HG02943 (cell line): ENCODE measurements at regions not wholly inside any gene's neighbourhood (a gene's known extent, or its start where the extent isn't known, plus 50 kb on each side); places are given as distances from the start of the nearest gene placed in this dataset.
"Not testable (repeated sequence)": the region's sequence is repeated elsewhere in the genome, so short reads cannot be mapped to it uniquely, and the experiment has no call there.

Experiments used
- ATAC-seq: cut with Tn5 transposase; IDR thresholded peaks from one replicate; pipeline ENCODE4 v1.9.1; 2021; ENCODE audit warnings: mild to moderate bottlenecking, low read depth, moderate library complexity; ENCODE audit not compliant: unreplicated experiment

DNA sequence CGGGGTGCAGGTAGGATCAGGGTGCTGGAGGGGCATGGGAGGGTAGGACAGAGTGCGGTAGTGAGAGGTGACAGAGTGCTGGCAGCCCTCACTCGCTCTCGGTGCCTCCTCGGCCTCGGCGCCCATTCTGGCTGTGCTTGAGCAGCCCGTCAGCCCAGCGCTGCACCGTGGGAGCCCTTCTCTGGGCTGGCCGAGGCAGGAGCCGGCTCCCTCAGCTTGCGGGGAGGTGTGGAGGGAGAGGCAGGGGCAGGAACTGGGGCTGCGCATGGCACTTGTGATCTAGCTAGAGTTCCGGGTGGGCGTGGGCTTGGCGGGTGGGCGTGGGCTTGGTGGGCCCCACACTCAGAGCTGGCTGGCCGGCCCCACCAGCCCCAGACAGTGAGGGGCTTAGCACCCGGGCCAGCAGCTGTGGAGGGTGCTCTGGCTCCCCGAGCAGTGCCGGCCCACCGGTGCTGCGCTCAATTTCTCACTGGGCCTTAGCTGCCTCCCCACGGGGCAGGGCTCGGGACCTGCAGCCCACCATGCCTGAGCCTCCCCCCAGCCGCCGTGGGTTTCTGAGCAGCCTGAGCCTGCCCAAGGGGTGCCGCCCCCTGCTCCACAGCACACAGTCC, 112.8 kb upstream of the DUSP22 start:
- no peak for ATAC-seq

- not testable (repeated sequence) for ATAC-seq
These were observed 112.1 kb upstream of the DUSP22 start for GRCh38 chr6:180091-180694.

GRCh38 chr6:181049-181654, 111.1 kb upstream of the DUSP22 start:
- peak; percentile 58 for ATAC-seq

- ATAC-seq = no peak
These were observed 108.6 kb upstream of the DUSP22 start for GRCh38 chr6:183668-184067.

DNA sequence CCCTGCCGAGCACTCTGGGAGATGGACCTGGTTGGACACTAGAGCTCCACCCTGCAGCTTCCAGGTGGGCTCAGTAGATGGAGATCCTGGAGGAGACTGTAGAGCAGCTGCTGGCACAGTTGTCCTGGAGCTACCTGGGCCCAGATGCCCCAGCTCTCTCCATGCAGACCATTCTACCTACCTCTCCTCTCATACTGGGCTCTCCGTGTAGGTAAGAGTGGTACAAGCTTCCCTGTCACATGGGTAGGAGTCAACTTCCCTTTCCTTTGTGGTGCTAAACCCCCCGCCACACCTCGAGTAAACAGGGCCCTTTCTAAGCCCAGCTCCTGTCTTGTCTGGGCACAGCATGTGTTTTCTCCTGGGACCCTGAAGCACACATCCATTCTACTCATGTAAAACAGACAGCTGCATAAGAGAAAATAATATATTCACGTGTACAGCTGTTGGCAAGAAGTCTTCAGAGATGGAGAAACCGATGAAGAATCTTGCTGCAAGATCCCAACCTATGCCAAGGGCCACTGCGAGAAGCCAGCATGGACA, 108.1 kb upstream of the DUSP22 start:
- no peak for ATAC-seq

- no peak for ATAC-seq
These were observed 105.8 kb upstream of the DUSP22 start for GRCh38 chr6:186340-186965.

DNA sequence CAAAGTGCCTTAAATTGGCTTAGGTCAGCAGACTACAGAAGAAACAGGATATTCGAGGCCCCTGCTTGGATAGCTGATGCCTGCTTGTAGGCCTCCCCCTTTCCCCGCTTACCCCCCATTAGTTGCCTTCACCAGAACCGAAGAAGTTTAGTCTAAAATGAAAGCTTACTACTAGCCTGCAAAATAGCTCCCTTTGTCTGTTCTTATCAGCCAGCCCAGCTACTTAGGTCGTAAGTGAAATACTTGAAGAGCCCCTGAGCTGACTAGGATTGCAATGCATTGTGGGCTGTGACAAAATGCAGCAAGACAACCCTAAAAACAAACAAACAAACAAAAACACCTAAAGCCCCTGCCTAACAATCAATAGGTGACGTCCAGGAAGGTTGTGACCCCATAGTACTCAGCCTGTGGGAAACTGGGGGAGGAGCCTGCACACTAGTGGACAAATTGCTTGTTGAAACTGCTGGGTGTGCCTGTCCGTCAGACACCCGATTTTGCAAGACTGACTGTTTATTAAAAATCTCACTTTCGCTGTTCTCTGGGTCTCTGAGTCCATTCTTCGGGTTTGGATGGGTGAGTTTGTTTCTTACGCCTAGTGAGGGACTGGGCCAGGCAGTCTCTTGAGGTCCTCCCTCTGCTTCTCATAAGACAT, 105.0 kb upstream of the DUSP22 start:
- no peak for ATAC-seq

DNA sequence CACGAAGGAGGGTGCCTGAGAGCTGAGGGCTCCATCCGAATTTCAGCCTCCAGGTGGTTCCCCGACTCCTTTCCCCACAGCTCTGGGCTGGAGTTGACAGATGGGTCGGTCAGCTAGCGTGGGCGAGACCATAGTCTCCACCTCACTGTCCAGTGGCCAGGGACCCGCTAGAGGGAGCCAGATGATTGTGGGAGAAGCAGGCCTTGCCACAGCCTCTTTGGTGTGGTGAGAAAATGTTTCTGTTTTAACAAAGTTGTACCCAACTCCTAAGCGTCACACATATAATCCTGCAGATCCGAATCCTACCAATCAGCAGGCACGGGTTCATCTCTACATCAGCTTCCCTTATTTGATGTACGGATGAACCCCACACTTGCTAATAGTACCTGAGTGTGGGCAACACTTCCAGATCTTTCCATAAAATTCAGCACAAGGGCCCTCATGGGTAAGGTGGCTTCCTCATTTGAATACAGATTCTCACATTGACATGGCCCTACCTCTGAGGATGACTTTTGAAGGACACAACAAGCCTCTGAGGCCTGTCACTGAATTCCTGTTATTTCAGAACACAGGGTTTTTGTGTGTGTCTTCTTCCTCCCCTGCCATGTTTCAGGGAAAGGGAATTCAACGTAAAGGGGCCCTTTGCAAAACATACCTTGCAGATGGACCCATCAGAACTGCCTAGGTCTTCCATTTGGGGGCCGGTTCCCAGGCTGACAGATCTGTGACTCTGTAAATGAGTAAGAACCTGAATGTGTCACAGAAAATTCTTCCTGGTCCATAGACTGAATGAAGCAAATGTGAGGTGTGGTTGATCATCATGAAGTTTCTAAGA, 103.2 kb upstream of the DUSP22 start:
- peak; percentile 66 for ATAC-seq

DNA sequence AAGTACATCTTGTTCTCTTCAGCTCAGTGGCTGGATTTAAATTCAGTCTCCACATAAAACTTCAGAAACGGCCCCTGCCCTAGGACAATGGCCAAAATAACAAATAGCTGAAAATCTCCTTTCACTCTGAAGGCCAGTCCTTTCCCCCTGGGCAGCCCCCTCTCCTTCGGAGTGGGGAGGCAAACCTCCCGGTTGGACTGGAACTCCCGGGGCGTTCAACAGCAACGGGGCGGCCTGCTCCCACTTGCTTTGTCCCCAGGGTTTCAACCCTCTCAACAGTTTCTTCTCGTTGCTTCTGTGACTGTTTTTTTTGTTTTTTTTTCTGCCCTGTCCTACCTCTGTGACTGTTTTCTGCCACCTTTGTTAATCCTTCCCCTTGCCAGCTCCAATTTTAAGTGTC, 102.6 kb upstream of the DUSP22 start:
- no peak for ATAC-seq

DNA sequence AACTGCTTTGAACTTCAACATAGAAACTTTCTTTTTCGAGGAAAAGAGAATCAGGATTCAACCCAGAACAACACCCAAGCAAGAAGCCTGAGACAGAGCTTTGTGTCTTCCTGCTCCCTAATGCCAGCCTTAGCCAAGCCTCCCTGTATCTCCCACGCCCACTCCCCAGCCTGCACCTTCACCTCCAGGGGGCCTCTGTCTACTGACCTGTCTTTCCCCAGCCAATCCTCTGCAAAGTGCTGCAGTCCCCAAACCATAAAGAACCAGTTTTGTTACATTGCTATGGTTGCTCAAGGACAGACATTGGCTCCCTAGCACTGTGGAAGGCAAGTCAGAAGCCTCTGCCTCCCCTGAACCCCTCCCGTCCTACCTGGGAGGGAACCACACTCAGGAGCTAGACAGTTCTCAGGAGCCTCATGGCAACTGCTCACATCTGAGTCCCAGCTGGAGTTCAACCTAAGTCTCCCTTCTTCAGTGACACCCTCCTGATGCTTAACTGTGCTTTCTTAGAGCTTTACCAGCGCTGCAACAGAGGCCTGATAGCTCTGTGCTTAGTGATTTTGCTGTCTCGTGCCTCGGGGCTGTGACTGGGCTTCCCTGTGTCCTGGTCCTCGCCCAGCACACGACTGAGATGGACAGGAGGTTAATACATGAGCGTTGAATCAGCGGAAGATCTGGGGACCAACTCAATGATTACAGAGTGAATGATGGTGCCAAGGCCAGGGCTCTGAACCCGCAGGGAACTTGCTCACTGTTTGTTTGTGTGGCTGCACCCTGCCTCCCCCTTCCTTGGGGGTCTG, 101.5 kb upstream of the DUSP22 start:
- ATAC-seq = no peak

DNA sequence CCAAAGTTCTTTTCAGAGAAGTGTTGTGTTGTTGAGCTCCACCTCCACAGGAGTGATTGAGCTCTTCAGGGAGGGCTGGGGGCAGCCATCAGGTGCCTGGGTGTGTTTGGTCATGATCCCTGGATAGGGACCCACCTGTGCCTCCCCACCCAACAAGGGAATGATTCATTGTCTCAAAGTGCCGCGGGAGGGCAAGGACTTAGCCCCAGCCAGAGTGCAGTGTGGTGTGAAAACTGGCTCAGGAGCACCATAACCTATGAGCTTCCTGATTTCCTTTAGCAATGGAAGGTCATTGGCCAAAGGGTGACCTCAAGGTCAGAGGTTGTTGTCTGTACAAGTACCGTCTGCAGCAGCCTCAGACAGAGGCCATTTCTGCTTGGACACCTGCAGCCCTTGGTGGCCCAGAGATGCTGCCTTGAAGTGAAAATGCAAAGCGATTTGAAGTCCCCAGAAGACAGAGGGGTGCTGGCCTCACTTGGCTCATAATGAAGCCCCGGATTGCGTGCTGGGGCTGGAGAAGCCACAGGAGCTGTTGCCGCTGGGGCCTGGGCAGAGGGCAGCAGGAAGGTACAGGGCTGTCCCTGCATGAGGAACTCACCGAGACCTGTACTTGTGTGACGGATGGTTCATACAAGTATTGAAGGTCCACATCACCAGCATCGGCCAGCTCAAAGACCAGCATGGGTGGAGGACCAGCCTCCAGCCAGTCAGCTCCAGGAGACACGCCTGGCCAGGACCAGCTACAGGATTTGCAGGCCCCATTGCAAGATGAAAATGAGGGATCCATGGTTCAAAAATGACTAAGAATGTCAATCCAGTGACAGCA, 100.6 kb upstream of the DUSP22 start:
- ATAC-seq = no peak

DNA sequence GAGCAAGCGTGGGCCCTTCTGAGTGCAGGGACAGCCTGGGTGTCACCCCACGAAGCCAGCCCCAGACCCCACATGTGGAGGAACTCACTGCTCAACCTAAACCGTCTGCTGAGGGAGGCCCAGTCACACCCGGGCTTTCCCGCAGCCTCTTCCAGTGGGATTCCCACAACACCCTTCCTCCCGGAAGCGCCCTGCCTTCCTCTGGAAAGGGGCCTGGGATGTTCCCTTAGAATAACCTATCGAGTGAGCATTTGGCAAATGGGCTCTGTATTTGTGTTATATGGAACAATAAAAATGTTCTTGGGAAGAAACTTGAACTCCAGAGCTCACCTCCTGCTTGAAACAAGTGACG, 100.0 kb upstream of the DUSP22 start:
- no peak for ATAC-seq

- no peak for ATAC-seq
These were observed 99.1 kb upstream of the DUSP22 start for GRCh38 chr6:193180-193579.

GRCh38 chr6:193773-194310, 98.4 kb upstream of the DUSP22 start:
- no peak for ATAC-seq

DNA sequence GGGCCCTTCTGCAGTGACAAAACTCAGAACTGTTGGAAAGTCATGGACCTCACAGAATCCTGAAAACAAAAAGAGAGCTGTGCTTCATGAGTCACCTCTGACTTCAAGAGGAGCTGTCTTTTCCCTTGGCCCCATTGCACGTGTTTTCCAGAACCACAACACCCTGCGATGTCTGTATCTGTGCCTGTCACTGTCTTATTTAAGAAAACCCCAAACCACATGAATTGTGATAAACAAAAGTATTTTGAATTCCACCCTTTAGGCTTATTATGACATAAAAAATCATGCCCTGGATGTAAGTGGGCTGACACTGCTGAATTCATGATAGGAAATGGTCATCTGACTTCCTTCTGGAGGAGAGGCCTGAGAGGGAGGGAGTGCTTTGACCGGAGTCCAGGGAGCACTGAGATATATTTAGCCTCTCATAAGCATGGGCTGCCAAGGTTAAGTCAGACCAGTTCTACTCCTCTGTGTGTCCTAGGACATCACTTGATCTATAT, 96.4 kb upstream of the DUSP22 start:
- ATAC-seq = no peak

- no peak for ATAC-seq
These were observed 95.7 kb upstream of the DUSP22 start for GRCh38 chr6:196543-196942.

DNA sequence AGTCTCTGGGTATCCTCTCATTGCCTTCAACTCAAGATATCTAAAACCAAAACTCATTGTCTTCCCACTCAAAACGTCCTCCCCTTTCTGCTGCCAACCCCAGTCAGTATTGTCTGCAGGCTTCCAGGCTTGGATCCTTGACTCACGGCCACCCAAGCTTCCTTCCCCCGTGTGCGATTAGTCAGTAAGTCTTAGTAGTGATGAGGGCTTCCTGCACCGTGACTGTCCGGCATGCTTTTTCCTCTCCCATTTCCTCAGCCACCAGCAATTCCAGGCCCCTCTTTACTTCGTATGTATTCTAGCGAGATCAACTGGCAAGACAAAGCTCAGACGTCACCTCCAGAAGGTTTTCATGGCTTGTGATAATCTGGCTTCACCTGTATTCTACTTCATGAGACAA, 88.6 kb upstream of the DUSP22 start:
- no peak for ATAC-seq

DNA sequence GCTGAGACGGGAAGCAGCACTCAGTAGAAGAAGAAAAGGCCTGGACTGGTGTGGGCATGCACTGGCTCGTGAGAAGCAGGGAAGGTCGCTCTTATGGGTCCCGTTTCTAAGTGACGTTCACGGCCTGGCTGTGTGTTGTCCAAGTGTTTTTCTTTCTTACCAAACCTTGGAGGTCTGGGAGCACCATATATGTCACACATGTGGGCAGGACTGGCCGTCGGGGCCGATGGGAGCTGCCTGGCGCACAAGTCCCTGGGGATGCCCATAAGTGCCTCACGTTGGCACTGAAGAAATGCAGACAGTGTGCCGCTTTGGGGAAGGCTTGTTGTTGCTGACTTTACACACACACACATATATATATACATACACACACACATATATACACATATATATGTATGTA, 86.0 kb upstream of the DUSP22 start:
- no peak for ATAC-seq
